NCI-H82 (cell line): ENCODE measurements at regions not wholly inside any gene's neighbourhood (a gene's known extent, or its start where the extent isn't known, plus 50 kb on each side); places are given as distances from the start of the nearest gene placed in this dataset.
"Not testable (repeated sequence)": the region's sequence is repeated elsewhere in the genome, so short reads cannot be mapped to it uniquely, and the experiment has no call there.

Source experiments
- DNase-seq: peaks from one replicate; lab custom pipeline; 2025; lab: John Stamatoyannopoulos, UW

GRCh38 chr2:236991874-236992273 lies 93.8 kb upstream of the COPS8 start:
- DNase-seq = no peak

GRCh38 chr2:236993286-236993685 lies 92.4 kb upstream of the COPS8 start:
- no peak for DNase-seq

- no peak for DNase-seq
These were observed 91.3 kb upstream of the COPS8 start for GRCh38 chr2:236994361-236994760.

GRCh38 chr2:236997069-236997715 lies 88.5 kb upstream of the COPS8 start:
- DNase-seq = no peak

GRCh38 chr2:236998236-236998635 lies 87.5 kb upstream of the COPS8 start:
- no peak for DNase-seq

- DNase-seq = no peak
These were observed 86.9 kb upstream of the COPS8 start for GRCh38 chr2:236998758-236999157.

GRCh38 chr2:237000481-237000880 lies 85.2 kb upstream of the COPS8 start:
- DNase-seq = no peak

GRCh38 chr2:237005341-237005740 lies 80.3 kb upstream of the COPS8 start:
- not testable (repeated sequence) for DNase-seq

- DNase-seq = no peak
These were observed 74.4 kb upstream of the COPS8 start for GRCh38 chr2:237011206-237011795.

- no peak for DNase-seq
These were observed 73.7 kb upstream of the COPS8 start for GRCh38 chr2:237012004-237012403.

GRCh38 chr2:237012577-237013267 lies 73.0 kb upstream of the COPS8 start:
- DNase-seq = no peak

- no peak for DNase-seq
These were observed 69.4 kb upstream of the COPS8 start for GRCh38 chr2:237016121-237016915.

GRCh38 chr2:237020090-237020489 lies 65.6 kb upstream of the COPS8 start:
- no peak for DNase-seq

GRCh38 chr2:237022533-237022932 lies 63.2 kb upstream of the COPS8 start:
- DNase-seq = no peak

- DNase-seq = no peak
These were observed 61.4 kb upstream of the COPS8 start for GRCh38 chr2:237024255-237024654.

GRCh38 chr2:237025090-237025865 lies 60.4 kb upstream of the COPS8 start:
- DNase-seq = no peak

- peak; percentile 80 for DNase-seq
These were observed 58.5 kb upstream of the COPS8 start for GRCh38 chr2:237026981-237027711.

GRCh38 chr2:237027712-237028029 lies 58.0 kb upstream of the COPS8 start:
- DNase-seq = no peak

GRCh38 chr2:237030382-237030781 lies 55.3 kb upstream of the COPS8 start:
- DNase-seq = no peak

- no peak for DNase-seq
These were observed 52.1 kb upstream of the COPS8 start for GRCh38 chr2:237033536-237034060.
